Adipocyte (in vitro differentiated cells): ENCODE measurements at regions not wholly inside any gene's neighbourhood (a gene's known extent, or its start where the extent isn't known, plus 50 kb on each side); places are given as distances from the start of the nearest gene placed in this dataset.

Source experiments
- DNase-seq: peaks from one replicate; pipeline ENCODE4 v3.0.0-alpha.2; 2015; ENCODE audit warnings: low read depth
- H3K27me3 ChIP-seq: replicated peaks from 2 replicates; pipeline ENCODE4 v1.7.0; 2013; ENCODE audit warnings: mild to moderate bottlenecking, low read length, moderate library complexity; ENCODE audit not compliant: control insufficient read depth, insufficient read depth
- H3K36me3 ChIP-seq: 2 replicates; pipeline ENCODE4 v1.7.0; 2013; ENCODE audit warnings: low read length, mild to moderate bottlenecking, moderate library complexity; ENCODE audit not compliant: control insufficient read depth, insufficient read depth, severe bottlenecking
- H3K4me1 ChIP-seq: 2 replicates; pipeline ENCODE4 v1.7.0; 2013; ENCODE audit warnings: mild to moderate bottlenecking, low read length, moderate library complexity; ENCODE audit not compliant: control insufficient read depth, insufficient read depth
- H3K4me3 ChIP-seq: 2 replicates; pipeline ENCODE4 v1.7.0; 2013; ENCODE audit warnings: mild to moderate bottlenecking, low read length, moderate library complexity
- H3K9ac ChIP-seq: 2 replicates; pipeline ENCODE4 v1.7.0; 2013; ENCODE audit warnings: mild to moderate bottlenecking, low read length, moderate library complexity
- H3K9me3 ChIP-seq: 2 replicates; pipeline ENCODE4 v1.7.0; 2013; ENCODE audit warnings: mild to moderate bottlenecking, low read length, moderate library complexity; ENCODE audit not compliant: control insufficient read depth

GRCh38 chr5:106956187-106956586 lies 714.5 kb downstream of the EFNA5 start:
- Histone ChIP-seq H3K4me3 (no peak overlapping the region), H3K4me1 (no peaks in the 10 kb centered on the region), H3K9me3 (no peaks in the 10 kb centered on the region), H3K27me3 (no peaks in the 10 kb centered on the region), H3K9ac (no peak overlapping the region), H3K36me3 (no peaks in the 10 kb centered on the region)
- no peak for DNase-seq

GRCh38 chr5:106940986-106941385 lies 729.8 kb downstream of the EFNA5 start:
- Histone ChIP-seq H3K4me1 (no peaks in the 10 kb centered on the region), H3K36me3 (no peaks in the 10 kb centered on the region)
- peak; percentile 31 for DNase-seq

GRCh38 chr5:106940301-106940846 lies 730.4 kb downstream of the EFNA5 start:
- Histone ChIP-seq H3K4me1 (no peaks in the 10 kb centered on the region), H3K4me3 (no peak overlapping the region), H3K9me3 (no peaks in the 10 kb centered on the region)

More at GRCh38 chr5:106940986-106941385, 729.8 kb downstream of the EFNA5 start:
- H3K27me3 ChIP-seq = no peaks in the 10 kb centered on the region
- H3K9ac ChIP-seq = no peak overlapping the region
- no peaks in the 10 kb centered on the region for H3K9me3 ChIP-seq
- H3K4me3 ChIP-seq = no peak overlapping the region

GRCh38 chr5:106923409-106923808 lies 747.3 kb downstream of the EFNA5 start:
- H3K4me1 ChIP-seq = no peaks in the 10 kb centered on the region
- H3K36me3 ChIP-seq = no peaks in the 10 kb centered on the region
- no peak for DNase-seq
- H3K4me3 ChIP-seq = no peak overlapping the region
- H3K9me3 ChIP-seq = peaks cover 8% of the 10 kb centered on the region
- H3K27me3 ChIP-seq = no peaks in the 10 kb centered on the region
- no peak overlapping the region for H3K9ac ChIP-seq

More at GRCh38 chr5:106940301-106940846, 730.4 kb downstream of the EFNA5 start:
- Histone ChIP-seq H3K27me3 (no peaks in the 10 kb centered on the region), H3K9ac (no peak overlapping the region), H3K36me3 (no peaks in the 10 kb centered on the region)
- DNase-seq = no peak

GRCh38 chr5:106921567-106921966 lies 749.2 kb downstream of the EFNA5 start:
- no peaks in the 10 kb centered on the region for H3K4me1 ChIP-seq
- no peak for DNase-seq
- H3K9me3 ChIP-seq = no peaks in the 10 kb centered on the region
- H3K9ac ChIP-seq = no peak overlapping the region
- no peaks in the 10 kb centered on the region for H3K36me3 ChIP-seq
- no peaks in the 10 kb centered on the region for H3K27me3 ChIP-seq
- H3K4me3 ChIP-seq = no peak overlapping the region

GRCh38 chr5:106910486-106910885 lies 760.3 kb downstream of the EFNA5 start:
- no peak overlapping the region for H3K4me3 ChIP-seq
- no peaks in the 10 kb centered on the region for H3K27me3 ChIP-seq
- DNase-seq = no peak
- no peaks in the 10 kb centered on the region for H3K4me1 ChIP-seq
- H3K9me3 ChIP-seq = no peaks in the 10 kb centered on the region
- no peak overlapping the region for H3K9ac ChIP-seq
- H3K36me3 ChIP-seq = no peaks in the 10 kb centered on the region

GRCh38 chr5:106909716-106910115 lies 761.0 kb downstream of the EFNA5 start:
- Histone ChIP-seq H3K27me3 (no peaks in the 10 kb centered on the region), H3K9me3 (no peaks in the 10 kb centered on the region), H3K36me3 (no peaks in the 10 kb centered on the region), H3K4me3 (no peak overlapping the region), H3K9ac (no peak overlapping the region), H3K4me1 (no peaks in the 10 kb centered on the region)
- DNase-seq = no peak

GRCh38 chr5:106907979-106908378 lies 762.8 kb downstream of the EFNA5 start:
- H3K9ac ChIP-seq = no peak overlapping the region

GRCh38 chr5:106906199-106906598 lies 764.5 kb downstream of the EFNA5 start:
- Histone ChIP-seq H3K27me3 (no peaks in the 10 kb centered on the region), H3K4me3 (no peak overlapping the region), H3K4me1 (no peaks in the 10 kb centered on the region), H3K9ac (no peak overlapping the region), H3K9me3 (no peaks in the 10 kb centered on the region), H3K36me3 (no peaks in the 10 kb centered on the region)
- no peak for DNase-seq

More at GRCh38 chr5:106907979-106908378, 762.8 kb downstream of the EFNA5 start:
- Histone ChIP-seq H3K9me3 (no peaks in the 10 kb centered on the region), H3K27me3 (no peaks in the 10 kb centered on the region), H3K4me1 (no peaks in the 10 kb centered on the region), H3K4me3 (no peak overlapping the region), H3K36me3 (no peaks in the 10 kb centered on the region)
- DNase-seq = no peak

- H3K36me3 ChIP-seq = no peaks in the 10 kb centered on the region
- H3K9ac ChIP-seq = no peak overlapping the region
- H3K27me3 ChIP-seq = no peaks in the 10 kb centered on the region
- H3K4me3 ChIP-seq = no peak overlapping the region
- no peaks in the 10 kb centered on the region for H3K9me3 ChIP-seq
- DNase-seq = no peak
- no peaks in the 10 kb centered on the region for H3K4me1 ChIP-seq
Observed at GRCh38 chr5:106894964-106895363, 775.8 kb downstream of the EFNA5 start.

- Histone ChIP-seq H3K27me3 (no peaks in the 10 kb centered on the region), H3K9me3 (no peaks in the 10 kb centered on the region), H3K4me1 (no peaks in the 10 kb centered on the region), H3K9ac (no peak overlapping the region), H3K36me3 (no peaks in the 10 kb centered on the region), H3K4me3 (no peak overlapping the region)
- no peak for DNase-seq
Observed at GRCh38 chr5:106882035-106882434, 788.7 kb downstream of the EFNA5 start.

GRCh38 chr5:106880656-106881055 lies 790.1 kb downstream of the EFNA5 start:
- Histone ChIP-seq H3K4me1 (no peaks in the 10 kb centered on the region), H3K4me3 (no peak overlapping the region), H3K9ac (no peak overlapping the region), H3K36me3 (no peaks in the 10 kb centered on the region), H3K27me3 (no peaks in the 10 kb centered on the region), H3K9me3 (no peaks in the 10 kb centered on the region)
- no peak for DNase-seq
